Loucy (cell line): ENCODE measurements at regions not wholly inside any gene's neighbourhood (a gene's known extent, or its start where the extent isn't known, plus 50 kb on each side); places are given as distances from the start of the nearest gene placed in this dataset.

Source experiments
- EZH2phosphoT487 ChIP-seq: fragments of 200-600 bp; IDR thresholded peaks from 2 replicates; pipeline ENCODE4 v1.6.1; 2018; ENCODE audit warnings: antibody characterized with exemption, mild to moderate bottlenecking, moderate library complexity, borderline replicate concordance
- TF ChIP-seq, protein P1 (sequence below): fragments of 200-600 bp; sonication (generic); conservative IDR thresholded peaks from 2 replicates; pipeline ENCODE4 v1.5.1; 2014; ENCODE audit warnings: mild to moderate bottlenecking, antibody characterized with exemption, low read length

DNA sequence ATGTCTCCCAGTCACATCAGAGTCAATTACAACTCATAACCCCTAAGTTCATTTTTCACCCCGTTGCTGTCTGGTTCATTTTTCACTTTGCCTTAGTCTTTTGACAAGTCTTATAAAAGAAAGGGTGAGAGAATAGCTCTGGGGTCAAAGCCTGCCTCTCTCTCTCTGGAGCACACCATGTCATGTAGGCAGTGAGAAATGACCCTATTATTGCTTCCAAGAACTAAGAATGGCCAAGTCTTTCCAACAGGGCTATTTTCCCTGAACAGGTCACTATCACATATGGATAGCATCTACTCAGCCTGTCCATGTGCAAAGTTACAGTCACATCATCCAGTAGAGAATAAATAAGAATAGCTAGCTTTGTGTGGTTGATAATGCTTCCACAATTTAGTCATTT, 655.5 kb upstream of the LRRC4C start:
- no peak for TF ChIP-seq EZH2phosphoT487
- TF ChIP-seq, protein P1, sequence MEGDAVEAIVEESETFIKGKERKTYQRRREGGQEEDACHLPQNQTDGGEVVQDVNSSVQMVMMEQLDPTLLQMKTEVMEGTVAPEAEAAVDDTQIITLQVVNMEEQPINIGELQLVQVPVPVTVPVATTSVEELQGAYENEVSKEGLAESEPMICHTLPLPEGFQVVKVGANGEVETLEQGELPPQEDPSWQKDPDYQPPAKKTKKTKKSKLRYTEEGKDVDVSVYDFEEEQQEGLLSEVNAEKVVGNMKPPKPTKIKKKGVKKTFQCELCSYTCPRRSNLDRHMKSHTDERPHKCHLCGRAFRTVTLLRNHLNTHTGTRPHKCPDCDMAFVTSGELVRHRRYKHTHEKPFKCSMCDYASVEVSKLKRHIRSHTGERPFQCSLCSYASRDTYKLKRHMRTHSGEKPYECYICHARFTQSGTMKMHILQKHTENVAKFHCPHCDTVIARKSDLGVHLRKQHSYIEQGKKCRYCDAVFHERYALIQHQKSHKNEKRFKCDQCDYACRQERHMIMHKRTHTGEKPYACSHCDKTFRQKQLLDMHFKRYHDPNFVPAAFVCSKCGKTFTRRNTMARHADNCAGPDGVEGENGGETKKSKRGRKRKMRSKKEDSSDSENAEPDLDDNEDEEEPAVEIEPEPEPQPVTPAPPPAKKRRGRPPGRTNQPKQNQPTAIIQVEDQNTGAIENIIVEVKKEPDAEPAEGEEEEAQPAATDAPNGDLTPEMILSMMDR, result no peak
